ENCODE measurements at regions not wholly inside any gene's neighbourhood (a gene's known extent, or its start where the extent isn't known, plus 50 kb on each side); places are given as distances from the start of the nearest gene placed in this dataset.

GRCh38 chr5:12114075-12114474, 209.8 kb upstream of the CTNND2 start:
- Histone ChIP-seq H3K36me3 (no peaks in the 10 kb centered on the region), H3K4me1 (no peaks in the 10 kb centered on the region), H3K27ac (no peak overlapping the region), H3K4me3 (no peak overlapping the region), H3K27me3 (no peaks in the 10 kb centered on the region), H3K9me3 (no peaks in the 10 kb centered on the region)
- DNase-seq (no peak), ATAC-seq (ENCODE audit: low FRiP score in 2 of 2) (no peak)
- 95 to 97% methylated on average over 1 of the region's 1 CpG for WGBS, 2 donors
- no peak for TF ChIP-seq CTCF (IDR thresholded peaks at IDR 0.05)
- no peak for TF ChIP-seq POLR2AphosphoS5 (IDR thresholded peaks at IDR 0.05)
- no peak for TF ChIP-seq POLR2A (IDR thresholded peaks at IDR 0.05)
- no peak for TF ChIP-seq EP300 (IDR thresholded peaks at IDR 0.05)

- ATAC-seq (ENCODE audit: low FRiP score in 2 of 2), result no peak
- WGBS, 2 donors, result 72 to 75% methylated on average over 3 of the region's 3 CpGs
These were observed 208.8 kb upstream of the CTNND2 start for GRCh38 chr5:12113062-12113461.

GRCh38 chr5:12111261-12111660, 207.0 kb upstream of the CTNND2 start:
- 45 to 52% methylated on average over 2 of the region's 2 CpGs for WGBS, 2 donors
- ATAC-seq (ENCODE audit: low FRiP score in 2 of 2), result no peak

More at GRCh38 chr5:12113062-12113461, 208.8 kb upstream of the CTNND2 start:
- no peak for TF ChIP-seq EP300 (IDR thresholded peaks at IDR 0.05)
- no peak for TF ChIP-seq CTCF (IDR thresholded peaks at IDR 0.05)
- no peak for TF ChIP-seq POLR2AphosphoS5 (IDR thresholded peaks at IDR 0.05)
- no peak for TF ChIP-seq POLR2A (IDR thresholded peaks at IDR 0.05)
- Histone ChIP-seq H3K4me1 (no peaks in the 10 kb centered on the region), H3K27me3 (no peaks in the 10 kb centered on the region), H3K4me3 (no peak overlapping the region), H3K36me3 (no peaks in the 10 kb centered on the region), H3K9me3 (no peaks in the 10 kb centered on the region), H3K27ac (no peak overlapping the region)
- no peak for DNase-seq

GRCh38 chr5:12110629-12111028, 206.4 kb upstream of the CTNND2 start:
- Histone ChIP-seq H3K4me3 (no peak overlapping the region), H3K36me3 (no peaks in the 10 kb centered on the region), H3K27ac (no peak overlapping the region), H3K27me3 (no peaks in the 10 kb centered on the region), H3K4me1 (no peaks in the 10 kb centered on the region), H3K9me3 (no peaks in the 10 kb centered on the region)
- DNase-seq, result no peak
- WGBS, 2 donors, result 77 to 83% methylated on average over 3 of the region's 3 CpGs
- TF ChIP-seq CTCF (IDR thresholded peaks at IDR 0.05) (no peak), POLR2AphosphoS5 (IDR thresholded peaks at IDR 0.05) (no peak), POLR2A (IDR thresholded peaks at IDR 0.05) (no peak)
- ATAC-seq (ENCODE audit: low FRiP score in 2 of 2), result no peak

More at GRCh38 chr5:12111261-12111660, 207.0 kb upstream of the CTNND2 start:
- H3K4me1 ChIP-seq, result no peaks in the 10 kb centered on the region
- no peak overlapping the region for H3K27ac ChIP-seq
- H3K36me3 ChIP-seq, result no peaks in the 10 kb centered on the region
- no peak overlapping the region for H3K4me3 ChIP-seq
- TF ChIP-seq POLR2AphosphoS5 (IDR thresholded peaks at IDR 0.05), result no peak
- TF ChIP-seq POLR2A (IDR thresholded peaks at IDR 0.05), result no peak
- no peak for TF ChIP-seq CTCF (IDR thresholded peaks at IDR 0.05)
- no peak for TF ChIP-seq EP300 (IDR thresholded peaks at IDR 0.05)
- no peak for DNase-seq
- H3K9me3 ChIP-seq, result no peaks in the 10 kb centered on the region
- H3K27me3 ChIP-seq, result no peaks in the 10 kb centered on the region

- Histone ChIP-seq H3K36me3 (no peaks in the 10 kb centered on the region), H3K27ac (no peak overlapping the region), H3K9me3 (no peaks in the 10 kb centered on the region), H3K4me3 (no peak overlapping the region), H3K27me3 (no peaks in the 10 kb centered on the region), H3K4me1 (no peaks in the 10 kb centered on the region)
- 47 to 58% methylated on average over 5 of the region's 5 CpGs for WGBS, 2 donors
- TF ChIP-seq POLR2AphosphoS5 (IDR thresholded peaks at IDR 0.05), result no peak
- DNase-seq (no peak), ATAC-seq (ENCODE audit: low FRiP score in 2 of 2) (no peak)
These were observed 204.9 kb upstream of the CTNND2 start for GRCh38 chr5:12109075-12109688.

All from upper lobe of left lung (tissue), 6 donors.